ENCODE measurements at regions not wholly inside any gene's neighbourhood (a gene's known extent, or its start where the extent isn't known, plus 50 kb on each side); places are given as distances from the start of the nearest gene placed in this dataset.

- H3K4me3 Mint-ChIP-seq: no peak overlapping the region
Observed at GRCh38 chr6:47917202-47917601, 135.4 kb downstream of the OPN5 start.

GRCh38 chr6:47915017-47915416, 133.2 kb downstream of the OPN5 start:
- no peaks in the 10 kb centered on the region for H3K9me2 ChIP-seq (ENCODE audit: insufficient read depth)
- no peak overlapping the region for H3K4me2 ChIP-seq
- H3K27ac Mint-ChIP-seq: no peak overlapping the region
- no peaks in the 10 kb centered on the region for H3K36me3 ChIP-seq (ENCODE audit: insufficient read depth)
- H3K9me3 Mint-ChIP-seq: no peaks in the 10 kb centered on the region
- no peaks in the 10 kb centered on the region for H3K4me1 Mint-ChIP-seq
- no peaks in the 10 kb centered on the region for H3K36me3 Mint-ChIP-seq (ENCODE audit: low read depth)
- DNase-seq (ENCODE audit: low spot score): no peak
- no peak overlapping the region for H3K4me3 ChIP-seq
- no peak overlapping the region for H3K4me3 Mint-ChIP-seq
- no peak overlapping the region for H3K27ac ChIP-seq (ENCODE audit: low read depth)
- no peaks in the 10 kb centered on the region for H3F3A ChIP-seq (replicated peaks; ENCODE audit: low read depth)
- no peaks in the 10 kb centered on the region for H3K79me2 ChIP-seq (replicated peaks; ENCODE audit: insufficient read depth)
- peaks cover 5% of the 10 kb centered on the region; the same call in 1 of the 2 replicates for H3K4me1 ChIP-seq (ENCODE audit: insufficient read depth)
- no peaks in the 10 kb centered on the region for H3K27me3 ChIP-seq (ENCODE audit: insufficient read depth)
- peaks cover 2% of the 10 kb centered on the region for H3K27me3 Mint-ChIP-seq (ENCODE audit: insufficient read depth, low read depth, poor library complexity)
- H2AFZ ChIP-seq: no peak overlapping the region
- no peaks in the 10 kb centered on the region for H4K20me1 ChIP-seq (replicated peaks; ENCODE audit: insufficient read depth)
- ATAC-seq: no peak
- TF ChIP-seq ETS1 (IDR thresholded peaks at IDR 0.05) (no peak), ZNF114 (CRISPR knock-in tag; IDR thresholded peaks at IDR 0.05) (no peak), CTCF (conservative IDR thresholded peaks at IDR 0.05; ENCODE audit: low read depth in 2 of 2) (no peak), CREB1 (CRISPR knock-in tag; IDR thresholded peaks at IDR 0.05; ENCODE audit: low read depth) (no peak), REST (IDR thresholded peaks at IDR 0.05; ENCODE audit: unreplicated experiment) (no peak), ZNF462 (CRISPR knock-in tag; IDR thresholded peaks at IDR 0.05) (no peak), ZNF331 (CRISPR knock-in tag; IDR thresholded peaks at IDR 0.05; ENCODE audit: low read depth) (no peak), EZH2phosphoT487 (IDR thresholded peaks at IDR 0.05; ENCODE audit: unreplicated experiment) (no peak), STAT1 (IDR thresholded peaks at IDR 0.05; ENCODE audit: unreplicated experiment) (no peak)

More at GRCh38 chr6:47917202-47917601, 135.4 kb downstream of the OPN5 start:
- H4K20me1 ChIP-seq (replicated peaks; ENCODE audit: insufficient read depth): no peaks in the 10 kb centered on the region
- Mint-ChIP-seq H3K27ac (no peak overlapping the region), H3K27me3 (ENCODE audit: insufficient read depth, low read depth, poor library complexity) (peaks cover 2% of the 10 kb centered on the region), H3K4me1 (peaks cover under 1% of the 10 kb centered on the region; the same call in 2 of the 3 replicates), H3K9me3 (no peaks in the 10 kb centered on the region), H3K36me3 (ENCODE audit: low read depth) (no peaks in the 10 kb centered on the region)
- no peak overlapping the region for H2AFZ ChIP-seq
- H3F3A ChIP-seq (replicated peaks; ENCODE audit: low read depth): no peaks in the 10 kb centered on the region
- H3K4me1 ChIP-seq (ENCODE audit: insufficient read depth): peaks cover 5% of the 10 kb centered on the region; the same call in 1 of the 2 replicates
- H3K9me2 ChIP-seq (ENCODE audit: insufficient read depth): no peaks in the 10 kb centered on the region
- no peak for DNase-seq (ENCODE audit: low spot score)
- H3K79me2 ChIP-seq (replicated peaks; ENCODE audit: insufficient read depth): no peaks in the 10 kb centered on the region
- no peaks in the 10 kb centered on the region for H3K27me3 ChIP-seq (ENCODE audit: insufficient read depth)
- no peak overlapping the region for H3K27ac ChIP-seq (ENCODE audit: low read depth)
- no peak overlapping the region for H3K4me3 ChIP-seq
- TF ChIP-seq POLR2AphosphoS5 (IDR thresholded peaks at IDR 0.05; ENCODE audit: low read depth) (no peak), NANOG (IDR thresholded peaks at IDR 0.05; ENCODE audit: borderline replicate concordance) (no peak), CREB1 (CRISPR knock-in tag; IDR thresholded peaks at IDR 0.05; ENCODE audit: low read depth) (no peak)
- no peak overlapping the region for H3K4me2 ChIP-seq
- ATAC-seq: no peak
- no peaks in the 10 kb centered on the region for H3K36me3 ChIP-seq (ENCODE audit: insufficient read depth)

Measured in GM23338 (cell line).